Pancreas (tissue), 10 donors: ENCODE measurements at regions not wholly inside any gene's neighbourhood (a gene's known extent, or its start where the extent isn't known, plus 50 kb on each side); places are given as distances from the start of the nearest gene placed in this dataset.

ENCODE experiments used
- ATAC-seq, 4 donors: fragments of 200-7000 bp; cut with Tn5 transposase; one replicate each; pipeline versions ENCODE4 v1.8.0 to v1.9.1; 2020; ENCODE audit warnings: mild to moderate bottlenecking in 4 of 4, moderate library complexity in 4 of 4
- DNase-seq, 6 donors: peaks; one replicate each; pipeline ENCODE4 v3.0.0-alpha.2; 2020
- FAIRE-seq: peaks from 2 replicates; lab custom pipeline; 2012; peaks lifted over from hg19 to GRCh38; lab: Jason Lieb, UNC
- H3K27ac ChIP-seq, 4 donors: fragments of 200-600 bp; sonication (generic); 1 replicate in 3 of 4; 2 replicates in 1 of 4; pipeline versions ENCODE4 v1.5.0 to v1.8.0; 2020
- H3K27me3 ChIP-seq, 4 donors: fragments of 200-600 bp; one replicate each; pipeline ENCODE4 v1.8.0; 2021
- H3K36me3 ChIP-seq, 3 donors: fragments of 200-600 bp; sonication (generic) in 1 of 3; one replicate each; pipeline versions ENCODE4 v1.5.0 to v1.8.0; 2020 to 2021
- H3K4me1 ChIP-seq, 3 donors: fragments of 200-600 bp; one replicate each; pipeline ENCODE4 v1.8.0; 2021
- H3K4me3 ChIP-seq, 4 donors: fragments of 200-600 bp; sonication (generic) in 2 of 4; one replicate each; pipeline versions ENCODE4 v1.5.0 to v1.8.0; 2020 to 2021
- H3K9me3 ChIP-seq, 4 donors: fragments of 200-600 bp; one replicate each; pipeline ENCODE4 v1.8.0; 2021
- WGBS, 2 donors: extraction: QIAGEN DNeasy Blood & Tissue Kit; methylation state at CpG; one replicate each; pipeline ENCODE4 v1.1.7; 2013; 5-methylcytosine and 5-hydroxymethylcytosine counted together
- intact Hi-C, 3 donors: fragments of 100-400 bp; cut with DNase I; formaldehyde crosslinking; loops; one replicate each; pipeline versions ENCODE4 v1.11.1 to v1.14.2; 2022
- TF ChIP-seq, protein P1 (sequence below), 4 donors: fragments of 200-600 bp; sonication (generic) in 3 of 4; IDR thresholded peaks; one replicate each; pipeline versions ENCODE4 v1.5.0 to v1.8.0; 2021; ENCODE audit warnings: antibody characterized with exemption in 4 of 4
- donor health status: healthy with polysubstance abuse.
- donor health status: DM: no; HTN: no; CAD: no; lungs with moderate emphysema.
- donor health status: DM: no; HTN: no; CAD: no.
- donor health status: control.
- donor health status: control.
- donor health status: Bipolar disorder and iron deficiency.
- donor health status: DM: yes; HTN: yes; CAD: no.
- donor health status: DM: no; HTN: no; CAD: no.
- donor health status: DM: no; HTN: no; CAD: no.
- donor health status: DM: yes; HTN: yes; CAD: no.

DNA sequence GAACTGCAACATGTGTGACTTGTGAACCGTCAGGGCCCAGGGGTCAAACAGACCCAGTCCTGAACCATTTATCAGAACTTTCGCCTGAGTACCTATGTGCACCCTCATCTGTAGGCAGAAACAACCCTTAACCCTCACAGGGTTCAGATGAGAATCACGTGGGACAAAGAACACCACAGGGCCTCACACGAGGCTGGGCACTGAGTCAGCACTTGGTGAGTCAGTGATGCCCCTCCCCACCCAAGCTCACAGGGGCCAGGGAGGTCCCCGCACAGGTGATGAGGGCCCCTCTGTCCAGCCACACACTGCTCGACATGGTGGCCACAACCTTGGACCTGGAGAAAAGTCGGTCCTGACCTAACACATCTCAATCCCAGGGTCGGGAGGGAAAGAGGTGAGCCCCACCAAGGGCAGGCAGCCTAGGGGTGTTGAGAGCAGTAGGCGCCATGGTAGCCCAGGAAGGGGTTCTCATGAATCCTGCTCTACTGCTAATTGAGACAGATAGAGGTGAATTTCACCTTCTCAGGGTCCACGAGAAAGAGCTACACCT is 176.4 kb downstream of the SHANK2 start:
- DNase-seq (no peak), ATAC-seq (no peak), FAIRE-seq (no peak)
- TF ChIP-seq, protein P1, sequence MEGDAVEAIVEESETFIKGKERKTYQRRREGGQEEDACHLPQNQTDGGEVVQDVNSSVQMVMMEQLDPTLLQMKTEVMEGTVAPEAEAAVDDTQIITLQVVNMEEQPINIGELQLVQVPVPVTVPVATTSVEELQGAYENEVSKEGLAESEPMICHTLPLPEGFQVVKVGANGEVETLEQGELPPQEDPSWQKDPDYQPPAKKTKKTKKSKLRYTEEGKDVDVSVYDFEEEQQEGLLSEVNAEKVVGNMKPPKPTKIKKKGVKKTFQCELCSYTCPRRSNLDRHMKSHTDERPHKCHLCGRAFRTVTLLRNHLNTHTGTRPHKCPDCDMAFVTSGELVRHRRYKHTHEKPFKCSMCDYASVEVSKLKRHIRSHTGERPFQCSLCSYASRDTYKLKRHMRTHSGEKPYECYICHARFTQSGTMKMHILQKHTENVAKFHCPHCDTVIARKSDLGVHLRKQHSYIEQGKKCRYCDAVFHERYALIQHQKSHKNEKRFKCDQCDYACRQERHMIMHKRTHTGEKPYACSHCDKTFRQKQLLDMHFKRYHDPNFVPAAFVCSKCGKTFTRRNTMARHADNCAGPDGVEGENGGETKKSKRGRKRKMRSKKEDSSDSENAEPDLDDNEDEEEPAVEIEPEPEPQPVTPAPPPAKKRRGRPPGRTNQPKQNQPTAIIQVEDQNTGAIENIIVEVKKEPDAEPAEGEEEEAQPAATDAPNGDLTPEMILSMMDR (IDR thresholded peaks at IDR 0.05): no peak
- intact Hi-C loops: no loop called here
- H3K9me3 ChIP-seq: no peaks in the 10 kb centered on the region
- H3K27me3 ChIP-seq: no peaks in the 10 kb centered on the region
- no peak overlapping the region for H3K4me3 ChIP-seq
- 80 to 81% methylated on average over 10 of the region's 10 CpGs for WGBS, 2 donors
- H3K4me1 ChIP-seq: no peaks in the 10 kb centered on the region
- no peaks in the 10 kb centered on the region for H3K36me3 ChIP-seq
- H3K27ac ChIP-seq: no peak overlapping the region

DNA sequence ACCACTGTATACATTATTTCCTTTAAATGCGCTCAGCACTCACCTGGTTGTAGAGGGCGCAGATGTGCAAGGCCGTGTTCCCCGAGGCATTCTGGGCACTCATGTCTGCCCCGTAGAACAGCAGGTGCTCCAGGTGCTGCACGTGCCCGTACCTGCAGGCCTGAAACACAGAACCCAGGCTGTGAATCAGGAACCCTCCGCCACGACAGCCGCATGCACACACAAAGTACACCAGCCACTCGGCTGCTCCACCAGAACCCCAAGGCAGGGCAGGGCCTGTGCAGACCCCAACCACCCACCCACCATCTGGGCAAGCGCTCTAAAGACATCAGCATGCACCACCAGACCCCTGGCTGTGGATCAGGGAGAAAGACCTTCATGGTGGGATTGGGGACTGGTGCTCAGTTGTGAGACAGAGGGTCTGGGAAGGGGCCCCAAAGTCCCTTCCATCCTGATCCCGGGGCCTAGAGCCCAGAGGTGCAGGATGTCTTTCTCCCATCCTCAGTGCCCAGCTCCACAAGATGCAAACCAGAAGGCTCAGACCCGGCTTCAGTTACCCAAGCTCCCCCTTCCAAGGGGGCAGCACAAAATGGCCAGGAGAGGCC is 177.2 kb downstream of the SHANK2 start:
- H3K9me3 ChIP-seq: no peaks in the 10 kb centered on the region
- intact Hi-C loops: no loop called here
- TF ChIP-seq, protein P1 (IDR thresholded peaks at IDR 0.05): no peak
- no peaks in the 10 kb centered on the region for H3K36me3 ChIP-seq
- H3K27me3 ChIP-seq: no peaks in the 10 kb centered on the region
- no peak overlapping the region for H3K4me3 ChIP-seq
- DNase-seq: no peak
- 93 to 95% methylated on average over 14 of the region's 14 CpGs for WGBS, 2 donors
- no peak for FAIRE-seq
- no peaks in the 10 kb centered on the region for H3K4me1 ChIP-seq
- H3K27ac ChIP-seq: no peak overlapping the region
- ATAC-seq: no peak

DNA sequence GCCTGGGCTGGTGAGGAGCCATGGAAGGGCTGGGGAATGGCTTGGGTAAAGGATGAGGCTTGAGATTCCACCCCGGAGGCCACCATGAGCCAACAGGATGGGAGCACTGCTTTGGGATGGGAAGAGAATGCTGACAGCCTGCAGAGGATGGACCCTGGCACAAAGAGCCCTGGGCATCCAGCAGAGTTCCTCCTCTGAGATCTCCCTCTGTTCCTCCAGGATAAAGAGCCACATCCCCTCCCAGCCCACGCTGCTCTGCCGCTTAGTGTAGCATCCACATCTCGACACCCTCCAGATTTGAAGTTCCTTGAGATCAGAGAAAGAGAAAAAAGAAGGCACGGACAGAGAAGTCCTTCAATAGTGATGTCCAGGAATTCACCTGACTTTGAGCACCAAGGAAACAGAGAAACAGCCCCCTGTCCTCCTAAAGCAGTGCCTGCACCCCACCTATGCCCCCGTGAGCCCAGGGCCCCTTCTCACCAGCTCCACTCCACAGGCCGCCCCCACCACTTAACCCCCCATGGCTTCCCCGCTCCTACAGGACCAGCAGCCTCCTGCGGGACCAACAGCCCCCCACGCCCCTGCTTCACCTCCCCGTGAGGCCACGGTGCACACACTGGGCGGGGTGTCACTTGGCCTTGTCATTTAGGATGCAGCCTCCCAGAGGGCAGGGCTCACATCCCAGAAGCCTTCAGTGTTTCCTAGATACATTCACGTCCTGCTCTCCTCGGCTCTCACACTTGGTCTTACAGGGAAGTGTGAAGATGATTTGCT is 180.5 kb downstream of the SHANK2 start:
- H3K4me3 ChIP-seq: no peak overlapping the region
- WGBS, 2 donors: 94 to 95% methylated on average over 15 of the region's 15 CpGs
- intact Hi-C loops: no loop called here
- H3K36me3 ChIP-seq: no peaks in the 10 kb centered on the region
- TF ChIP-seq, protein P1 (IDR thresholded peaks at IDR 0.05): no peak
- H3K4me1 ChIP-seq: no peaks in the 10 kb centered on the region
- no peaks in the 10 kb centered on the region for H3K27me3 ChIP-seq
- H3K27ac ChIP-seq: no peak overlapping the region
- DNase-seq (no peak), ATAC-seq (no peak), FAIRE-seq (no peak)
- no peaks in the 10 kb centered on the region for H3K9me3 ChIP-seq

DNA sequence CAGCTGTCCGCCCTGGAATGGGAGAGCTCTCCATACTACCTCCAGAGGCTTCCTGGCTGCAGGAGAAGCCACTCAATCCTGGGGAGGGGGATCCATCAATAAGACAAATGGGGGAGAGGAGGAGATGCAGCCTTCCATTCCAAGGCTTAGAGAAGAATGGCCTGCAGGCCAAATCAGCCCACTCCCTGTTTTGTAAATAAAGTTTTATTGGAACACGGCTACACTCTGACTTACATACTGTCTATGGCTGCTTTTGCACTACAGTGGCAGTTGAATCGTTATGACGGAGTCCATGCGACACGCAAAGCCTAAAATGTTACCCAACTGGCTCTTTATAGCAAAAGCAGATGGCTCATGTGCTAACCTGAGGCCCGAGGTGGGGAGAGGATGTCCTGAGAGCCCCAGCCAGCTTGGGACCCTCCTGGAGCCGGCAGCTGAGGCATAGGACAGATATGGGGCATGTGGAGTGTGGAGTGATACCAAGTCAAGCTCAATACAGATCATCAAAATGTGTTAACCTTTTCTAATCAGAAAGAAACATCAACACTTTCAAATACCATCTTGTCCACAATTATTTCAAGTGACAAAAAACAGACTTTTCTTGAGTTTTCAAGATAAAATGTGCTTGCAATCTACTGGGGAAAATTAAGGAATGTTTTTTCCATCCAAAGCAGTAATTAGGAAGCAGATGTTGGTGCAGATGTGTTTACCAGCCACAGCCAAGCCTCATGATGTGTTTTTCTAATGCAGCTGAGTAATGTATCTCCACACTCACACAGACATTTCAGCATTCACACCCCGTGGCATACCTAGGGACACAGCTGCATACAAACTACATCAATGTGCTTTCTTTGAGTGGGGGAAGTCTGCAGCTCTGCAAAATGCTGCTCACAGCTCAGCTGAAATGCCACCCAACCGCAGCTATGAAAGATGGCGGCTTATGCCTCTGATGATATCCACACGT is 181.6 kb downstream of the SHANK2 start:
- Histone ChIP-seq H3K9me3 (no peaks in the 10 kb centered on the region), H3K4me1 (no peaks in the 10 kb centered on the region), H3K27ac (no peak overlapping the region), H3K4me3 (no peak overlapping the region), H3K36me3 (no peaks in the 10 kb centered on the region), H3K27me3 (no peaks in the 10 kb centered on the region)
- intact Hi-C loops: no loop called here
- DNase-seq: no peak
- FAIRE-seq: no peak
- TF ChIP-seq, protein P1 (IDR thresholded peaks at IDR 0.05): no peak
- ATAC-seq: no peak
- 94% methylated on average over 12 of the region's 12 CpGs for WGBS, 2 donors
